Tibial artery (tissue), 4 donors: ENCODE measurements at regions not wholly inside any gene's neighbourhood (a gene's known extent, or its start where the extent isn't known, plus 50 kb on each side); places are given as distances from the start of the nearest gene placed in this dataset.

ENCODE experiments used
- DNase-seq, 2 donors: peaks; one replicate each; pipeline ENCODE4 v3.0.0-alpha.2; 2019
- H3K27ac ChIP-seq, 2 donors: fragments of 200-600 bp; sonication (generic) in 1 of 2; 1 replicate in 1 of 2; 2 replicates in 1 of 2; pipeline ENCODE4 v1.5.1; 2018 to 2019; ENCODE audit warnings: mild to moderate bottlenecking in 1 of 2
- H3K27me3 ChIP-seq, 2 donors: fragments of 200-600 bp; sonication (generic) in 1 of 2; one replicate each; pipeline versions ENCODE4 v1.5.1 to v1.6.0; 2016 to 2019
- H3K36me3 ChIP-seq, 3 donors: fragments of 200-600 bp; sonication (generic) in 2 of 3; one replicate each; pipeline ENCODE4 v1.5.1; 2016 to 2019; ENCODE audit warnings: mild to moderate bottlenecking in 2 of 3
- H3K4me1 ChIP-seq, 4 donors: fragments of 200-600 bp; sonication (generic) in 2 of 4; 1 replicate in 3 of 4; 2 replicates in 1 of 4; pipeline ENCODE4 v1.5.1; 2016 to 2019
- H3K4me3 ChIP-seq, 2 donors: fragments of 200-600 bp; sonication (generic) in 1 of 2; 1 replicate in 1 of 2; 2 replicates in 1 of 2; pipeline ENCODE4 v1.5.1; 2018 to 2019; ENCODE audit warnings: mild to moderate bottlenecking in 2 of 2
- H3K9me3 ChIP-seq, 3 donors: fragments of 200-600 bp; sonication (generic) in 1 of 3; one replicate each; pipeline ENCODE4 v1.5.1; 2016 to 2019
- CTCF ChIP-seq, 2 experiments: fragments of 200-600 bp in 1 of 2; fragments of 450-650 bp in 1 of 2; IDR thresholded peaks; one replicate each; pipeline ENCODE4 v1.5.1; 2017 to 2019; ENCODE audit warnings: antibody characterized with exemption in 2 of 2, mild to moderate bottlenecking in 1 of 2, moderate library complexity in 1 of 2
- intact Hi-C: fragments of 100-400 bp; cut with DNase I; formaldehyde crosslinking; loops from one replicate; pipeline ENCODE4 v1.15.0; 2023; ENCODE audit warnings: low total_unique reads

- H3K36me3 ChIP-seq, result no peaks in the 10 kb centered on the region
- no peaks in the 10 kb centered on the region for H3K27me3 ChIP-seq
- TF ChIP-seq CTCF (IDR thresholded peaks at IDR 0.05), result no peak
Measured at GRCh38 chr5:26622947-26623346, 415.4 kb downstream of the CDH9 start.

DNA sequence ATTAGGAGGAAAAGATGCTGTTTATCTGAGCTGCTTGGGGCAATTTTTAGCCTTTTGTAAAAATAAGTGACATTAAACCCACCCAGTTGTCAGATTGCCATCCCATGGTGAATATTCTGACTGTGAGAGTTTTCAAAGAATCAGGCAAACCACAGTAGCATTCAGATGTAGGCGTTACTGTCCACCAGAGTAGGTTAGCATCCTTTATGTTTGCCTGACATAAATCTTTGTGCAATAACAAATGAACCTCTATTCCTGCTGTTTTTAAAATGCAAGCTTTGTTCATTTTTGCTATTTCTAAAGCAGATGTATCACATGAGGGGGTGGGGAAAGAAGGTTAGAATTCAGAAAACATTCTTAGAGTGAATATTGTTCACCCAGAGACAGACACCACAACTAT, 427.8 kb downstream of the CDH9 start:
- intact Hi-C loops, result no loop called here
- DNase-seq, result no peak
- H3K36me3 ChIP-seq, result no peaks in the 10 kb centered on the region
- no peaks in the 10 kb centered on the region for H3K4me1 ChIP-seq
- H3K27ac ChIP-seq, result no peak overlapping the region
- no peaks in the 10 kb centered on the region for H3K27me3 ChIP-seq
- no peak overlapping the region for H3K4me3 ChIP-seq
- no peak for TF ChIP-seq CTCF (IDR thresholded peaks at IDR 0.05)
- H3K9me3 ChIP-seq, result no peaks in the 10 kb centered on the region

More at GRCh38 chr5:26622947-26623346, 415.4 kb downstream of the CDH9 start:
- Histone ChIP-seq H3K9me3 (no peaks in the 10 kb centered on the region), H3K4me1 (no peaks in the 10 kb centered on the region), H3K27ac (no peak overlapping the region), H3K4me3 (no peak overlapping the region)
- intact Hi-C loops, result no loop called here
- no peak for DNase-seq

- Histone ChIP-seq H3K27ac (no peak overlapping the region), H3K4me3 (no peak overlapping the region), H3K36me3 (no peaks in the 10 kb centered on the region), H3K9me3 (no peaks in the 10 kb centered on the region), H3K4me1 (no peaks in the 10 kb centered on the region), H3K27me3 (no peaks in the 10 kb centered on the region)
- TF ChIP-seq CTCF (IDR thresholded peaks at IDR 0.05), result no peak
- intact Hi-C loops, result no loop called here
- no peak for DNase-seq
Measured at GRCh38 chr5:26601563-26601962, 436.8 kb downstream of the CDH9 start.

DNA sequence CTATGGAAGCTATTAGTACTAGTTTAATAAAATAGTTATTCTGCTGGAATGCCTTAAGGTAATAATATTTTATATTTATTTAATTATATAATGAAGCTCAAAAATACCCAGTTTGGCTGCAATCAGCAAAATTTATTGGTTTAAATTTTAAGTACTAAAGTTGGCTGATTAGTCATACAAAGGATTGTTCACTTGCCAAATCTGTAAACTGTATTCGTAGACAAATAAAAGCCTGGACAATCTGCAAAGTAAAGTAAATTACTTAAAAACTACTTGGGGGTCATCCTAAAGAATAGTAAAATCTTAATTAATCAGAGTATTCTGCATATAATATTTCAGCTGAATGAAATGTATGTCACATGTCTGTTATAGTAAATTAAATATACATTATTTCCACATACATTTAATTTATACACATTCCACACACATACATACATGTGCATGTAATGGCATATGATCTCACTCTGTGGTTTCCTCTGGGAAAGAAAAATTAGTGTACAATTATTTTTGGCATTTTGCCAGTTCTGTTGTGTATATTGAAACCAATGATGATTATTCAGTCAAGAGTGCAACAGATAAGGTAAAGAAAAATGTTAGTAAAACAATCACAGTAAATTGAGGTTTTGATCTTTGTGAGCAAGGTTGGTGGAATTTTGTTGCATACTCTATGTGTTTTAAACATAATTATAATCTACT, 455.9 kb downstream of the CDH9 start:
- H3K27ac ChIP-seq, result no peak overlapping the region
- intact Hi-C loops, result no loop called here
- no peaks in the 10 kb centered on the region for H3K27me3 ChIP-seq
- TF ChIP-seq CTCF (IDR thresholded peaks at IDR 0.05), result no peak
- H3K4me3 ChIP-seq, result no peak overlapping the region
- DNase-seq, result no peak
- H3K36me3 ChIP-seq, result no peaks in the 10 kb centered on the region
- H3K4me1 ChIP-seq, result no peaks in the 10 kb centered on the region
- H3K9me3 ChIP-seq, result no peaks in the 10 kb centered on the region

DNA sequence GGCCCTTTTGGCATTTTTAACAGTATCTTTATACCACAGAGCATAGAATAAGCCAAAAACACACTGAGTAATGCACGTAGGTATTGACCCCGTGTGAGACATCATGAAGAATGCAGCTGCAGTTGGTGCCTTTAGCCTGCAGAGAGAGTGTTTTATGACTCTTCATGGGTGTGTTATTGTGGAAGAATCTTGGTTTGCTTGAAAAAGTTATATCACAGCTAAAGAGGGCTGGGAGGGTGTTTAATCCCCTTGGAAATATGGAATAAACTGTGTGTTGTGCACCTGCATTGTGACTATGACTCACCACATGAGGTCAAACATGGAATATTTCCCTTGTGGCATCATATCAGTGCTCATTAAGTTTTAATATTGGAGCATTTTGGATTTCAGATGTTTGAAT, 458.7 kb downstream of the CDH9 start:
- TF ChIP-seq CTCF (IDR thresholded peaks at IDR 0.05), result no peak
- H3K36me3 ChIP-seq, result no peaks in the 10 kb centered on the region
- intact Hi-C loops, result no loop called here
- DNase-seq, result no peak
- no peaks in the 10 kb centered on the region for H3K27me3 ChIP-seq
- no peak overlapping the region for H3K27ac ChIP-seq
- H3K4me1 ChIP-seq, result no peaks in the 10 kb centered on the region
- no peak overlapping the region for H3K4me3 ChIP-seq
- H3K9me3 ChIP-seq, result no peaks in the 10 kb centered on the region

DNA sequence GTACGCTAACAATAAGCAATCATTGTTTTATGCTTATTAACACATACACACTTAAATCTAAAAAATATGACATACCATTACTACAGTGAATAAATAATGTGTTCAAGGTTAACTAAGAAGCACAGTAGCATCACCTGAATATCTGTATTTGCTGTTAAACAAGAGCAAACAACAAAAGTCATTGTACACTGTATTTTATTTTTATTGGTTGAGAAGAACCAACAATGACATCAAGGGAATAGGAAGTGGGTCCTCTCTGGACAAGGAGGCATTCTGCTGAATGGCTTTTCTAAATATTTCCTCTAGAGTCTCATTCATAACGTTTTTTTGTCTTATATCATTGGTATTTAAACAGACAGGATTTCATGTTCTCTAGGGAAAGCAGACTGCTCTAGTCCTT, 460.4 kb downstream of the CDH9 start:
- no peak overlapping the region for H3K4me3 ChIP-seq
- no peaks in the 10 kb centered on the region for H3K4me1 ChIP-seq
- H3K9me3 ChIP-seq, result no peaks in the 10 kb centered on the region
- no peak for DNase-seq
- intact Hi-C loops, result no loop called here
- no peaks in the 10 kb centered on the region for H3K27me3 ChIP-seq
- H3K36me3 ChIP-seq, result no peaks in the 10 kb centered on the region
- TF ChIP-seq CTCF (IDR thresholded peaks at IDR 0.05), result no peak
- no peak overlapping the region for H3K27ac ChIP-seq
